GM18498 (cell line): ENCODE measurements at regions not wholly inside any gene's neighbourhood (a gene's known extent, or its start where the extent isn't known, plus 50 kb on each side); places are given as distances from the start of the nearest gene placed in this dataset.

Source experiments
- ATAC-seq: cut with Tn5 transposase; IDR thresholded peaks from one replicate; pipeline ENCODE4 v1.9.1; 2021; ENCODE audit warnings: mild to moderate bottlenecking, moderate library complexity; ENCODE audit not compliant: unreplicated experiment

DNA sequence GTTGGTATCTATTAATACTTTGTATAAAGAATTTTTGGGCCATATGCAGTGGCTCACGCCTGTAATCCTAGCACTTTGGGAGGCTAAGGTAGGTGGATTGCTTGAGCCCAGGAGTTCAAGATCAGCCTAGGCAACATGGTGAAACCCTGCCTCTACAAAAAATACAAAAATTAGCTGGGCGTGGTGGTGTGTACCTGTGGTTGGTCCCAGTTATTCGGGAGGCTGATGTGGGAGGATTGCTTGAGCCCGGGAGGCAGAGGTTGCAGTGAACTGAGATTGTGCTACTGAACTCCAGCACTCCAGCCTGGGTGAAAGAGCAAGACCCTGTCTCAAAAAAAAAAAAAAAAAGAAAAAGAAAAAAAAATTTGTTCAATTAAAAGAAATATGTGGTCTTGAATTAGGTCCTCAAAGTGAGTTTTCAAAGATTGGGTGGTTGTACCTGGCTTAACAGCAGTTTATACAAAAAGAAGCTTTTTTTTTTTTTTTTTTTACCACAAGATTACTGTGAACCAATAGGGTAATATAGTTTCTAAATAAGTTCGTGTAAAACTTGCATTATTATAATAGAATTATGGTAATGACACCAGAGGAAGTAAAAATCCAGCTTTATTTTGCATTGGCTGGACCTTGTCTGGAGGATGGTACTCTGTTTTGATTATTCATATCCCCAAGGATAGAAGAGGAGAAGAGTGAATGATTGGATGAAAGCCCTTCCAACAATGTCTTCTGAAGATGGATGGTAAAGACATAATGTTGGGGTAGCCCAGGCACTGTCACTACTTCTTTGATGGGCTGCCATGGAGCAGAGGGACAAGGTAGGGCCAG is 210.3 kb downstream of the MYCN start:
- no peak for ATAC-seq

DNA sequence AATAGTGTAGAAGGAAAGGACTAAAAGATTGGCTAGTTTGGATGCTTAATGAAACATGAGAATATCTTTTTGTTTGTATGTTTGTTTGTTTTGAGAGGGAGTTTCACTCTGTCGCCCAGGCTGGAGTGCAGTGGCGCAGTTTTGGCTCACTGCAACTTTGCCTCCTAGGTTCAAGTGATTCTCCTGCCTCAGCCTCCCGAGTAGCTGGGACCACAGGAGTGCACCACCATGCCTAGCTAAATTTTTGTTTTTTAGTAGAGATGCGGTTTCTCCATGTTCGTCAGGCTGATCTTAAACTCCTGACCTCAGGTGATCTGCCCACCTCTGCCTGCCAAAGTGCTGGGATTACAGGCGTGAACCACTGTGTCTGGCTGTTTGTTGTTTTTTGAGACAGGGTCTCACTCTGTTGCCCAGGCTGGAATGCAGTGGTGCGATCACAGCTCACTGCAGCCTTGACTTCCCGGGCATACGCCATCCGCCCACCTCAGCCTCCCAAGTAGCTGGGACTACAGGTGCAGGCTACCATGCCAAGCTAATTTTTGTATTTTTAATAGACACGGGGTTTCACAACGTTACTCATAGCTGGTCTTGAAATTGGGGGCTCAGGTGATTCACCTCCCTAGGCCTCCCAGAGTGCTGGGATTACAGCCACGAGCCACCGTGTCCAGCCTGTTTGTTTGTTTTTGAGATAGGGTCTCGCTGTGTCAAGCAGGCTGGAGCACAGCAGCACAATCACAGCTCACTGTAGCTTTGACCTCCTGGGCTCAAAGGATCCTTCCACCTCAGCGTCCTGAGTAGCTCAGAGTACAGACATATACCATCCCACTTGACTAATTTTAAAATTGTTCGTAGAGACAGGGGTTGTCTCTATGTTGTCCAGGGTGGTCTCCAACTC is 209.2 kb downstream of the MYCN start:
- no peak for ATAC-seq

DNA sequence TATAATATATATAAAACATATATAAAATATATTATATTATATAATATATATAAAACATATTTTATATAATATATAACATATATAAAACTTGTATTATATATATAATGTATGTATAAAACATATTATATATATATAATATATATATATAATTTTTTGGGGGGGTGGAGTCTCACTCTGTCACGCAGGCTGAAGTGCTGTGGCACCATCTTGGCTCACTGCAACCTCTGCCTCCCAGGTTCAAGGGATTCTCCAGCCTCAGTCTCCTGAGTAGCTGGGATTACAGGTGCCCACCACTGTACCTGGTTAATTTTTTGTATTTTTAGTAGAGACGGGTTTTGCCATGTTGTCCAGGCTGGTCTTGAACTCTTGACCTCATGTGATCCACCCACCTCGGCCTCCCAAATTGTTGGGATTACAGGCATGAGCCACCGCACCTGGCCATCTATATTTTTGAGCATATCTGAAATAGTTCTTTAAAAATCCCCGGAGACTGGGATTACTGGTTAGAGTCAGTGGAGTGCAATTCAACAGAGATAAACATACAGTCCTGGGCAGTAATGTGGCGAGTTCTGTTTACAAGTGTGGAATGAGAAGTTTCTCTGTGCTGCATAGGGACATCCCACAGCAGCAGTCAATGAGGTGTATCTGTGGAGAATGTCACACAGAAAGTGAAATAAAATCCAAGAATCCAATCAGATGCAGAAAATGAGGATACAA is 208.4 kb downstream of the MYCN start:
- no peak for ATAC-seq

DNA sequence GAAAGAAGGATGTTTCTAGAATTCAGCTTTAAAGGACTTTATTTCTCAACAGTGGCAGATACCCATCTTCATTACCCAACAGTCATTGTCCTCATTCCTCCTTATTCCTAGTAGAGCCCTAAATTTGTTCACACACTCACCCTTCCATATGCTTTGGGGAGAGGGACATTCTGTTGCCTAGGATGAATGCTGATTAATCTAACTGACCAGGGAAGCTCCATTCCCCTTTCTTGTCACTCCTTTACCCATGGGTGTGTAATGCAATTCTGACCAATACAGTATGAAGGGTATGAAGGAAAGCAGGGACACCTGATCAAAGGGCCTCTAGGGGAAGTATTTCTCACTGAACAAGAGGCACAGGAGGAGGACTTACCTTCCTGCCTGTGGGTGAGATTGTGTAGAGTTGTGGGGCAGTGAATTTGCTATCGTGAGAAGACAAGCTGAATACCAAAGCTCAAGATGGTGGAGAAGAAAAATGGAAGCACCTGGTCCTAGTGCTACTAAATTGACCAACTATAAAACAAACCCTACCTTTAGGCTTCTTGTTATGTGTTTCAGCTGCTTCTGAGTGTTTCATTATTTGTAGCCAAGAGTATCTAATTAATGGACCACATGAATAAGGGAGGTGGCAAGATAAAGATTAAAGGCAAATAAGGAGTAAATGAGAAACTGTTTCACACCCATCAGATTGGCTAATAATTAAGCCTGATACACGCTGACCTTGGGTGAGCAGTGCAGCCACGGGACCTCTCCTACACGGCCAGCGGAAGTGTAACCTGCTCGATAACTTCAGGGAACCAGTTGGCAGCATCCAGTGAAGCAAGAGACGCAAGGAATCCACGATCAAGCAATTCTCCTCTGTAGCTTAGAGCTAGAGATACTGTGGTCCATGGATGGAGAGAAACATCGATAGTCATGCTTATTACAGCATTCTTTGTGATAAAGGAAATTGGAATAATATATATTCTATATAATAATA is 202.3 kb downstream of the MYCN start:
- no peak for ATAC-seq

DNA sequence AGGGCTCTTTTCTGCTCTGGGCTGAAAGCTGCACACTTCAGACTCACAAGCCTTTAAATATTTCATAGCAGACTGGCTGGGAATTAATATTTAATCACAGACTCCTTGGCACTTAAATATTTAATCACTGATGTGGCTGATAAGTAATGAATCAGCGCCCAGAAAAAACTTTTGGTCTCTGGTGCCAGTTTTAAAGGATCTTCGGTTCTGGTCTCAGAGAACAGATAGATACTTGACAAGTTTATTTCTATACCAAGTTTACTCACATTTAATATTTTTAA is 201.2 kb downstream of the MYCN start:
- ATAC-seq, result no peak

DNA sequence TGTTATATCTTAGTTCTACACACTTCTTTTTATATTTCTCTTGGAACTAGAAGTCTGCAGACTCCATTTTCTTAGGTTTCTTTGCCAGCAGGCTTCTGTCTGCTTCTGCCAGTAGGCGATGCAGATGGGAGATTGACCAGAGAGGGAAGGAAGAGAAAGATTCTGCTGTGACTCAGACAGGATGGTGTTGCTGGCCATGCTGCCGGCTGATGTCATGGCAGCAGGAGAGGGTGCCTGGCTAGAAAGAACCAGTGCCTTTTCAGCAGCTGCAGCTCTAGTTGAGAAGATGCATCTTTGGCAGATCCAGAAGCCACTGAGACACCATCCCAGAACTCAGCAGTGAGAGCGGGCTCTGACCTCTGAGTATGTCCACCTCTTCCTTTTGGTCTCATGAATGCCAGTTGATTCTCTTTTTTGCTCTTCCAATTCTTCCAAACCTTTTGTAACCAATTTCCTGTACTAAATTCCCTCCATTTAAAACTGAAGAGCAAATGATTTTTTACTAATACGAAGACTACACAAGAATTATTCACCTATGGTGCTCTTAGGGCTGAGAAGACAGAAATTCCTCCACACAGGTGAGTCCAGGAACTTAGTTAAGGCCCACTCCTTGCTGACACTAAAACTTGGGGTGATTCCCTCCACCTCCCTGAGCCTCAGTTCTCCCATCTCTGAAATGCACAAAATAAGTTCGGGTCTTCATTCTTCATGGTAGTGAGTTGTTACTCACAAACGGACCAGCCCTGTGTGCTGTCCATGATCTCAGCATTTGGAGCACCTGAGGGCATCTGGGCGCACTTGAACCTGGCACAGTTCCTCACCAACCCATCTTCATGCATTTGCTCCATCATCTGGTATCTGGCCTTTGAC is 200.7 kb downstream of the MYCN start:
- no peak for ATAC-seq

DNA sequence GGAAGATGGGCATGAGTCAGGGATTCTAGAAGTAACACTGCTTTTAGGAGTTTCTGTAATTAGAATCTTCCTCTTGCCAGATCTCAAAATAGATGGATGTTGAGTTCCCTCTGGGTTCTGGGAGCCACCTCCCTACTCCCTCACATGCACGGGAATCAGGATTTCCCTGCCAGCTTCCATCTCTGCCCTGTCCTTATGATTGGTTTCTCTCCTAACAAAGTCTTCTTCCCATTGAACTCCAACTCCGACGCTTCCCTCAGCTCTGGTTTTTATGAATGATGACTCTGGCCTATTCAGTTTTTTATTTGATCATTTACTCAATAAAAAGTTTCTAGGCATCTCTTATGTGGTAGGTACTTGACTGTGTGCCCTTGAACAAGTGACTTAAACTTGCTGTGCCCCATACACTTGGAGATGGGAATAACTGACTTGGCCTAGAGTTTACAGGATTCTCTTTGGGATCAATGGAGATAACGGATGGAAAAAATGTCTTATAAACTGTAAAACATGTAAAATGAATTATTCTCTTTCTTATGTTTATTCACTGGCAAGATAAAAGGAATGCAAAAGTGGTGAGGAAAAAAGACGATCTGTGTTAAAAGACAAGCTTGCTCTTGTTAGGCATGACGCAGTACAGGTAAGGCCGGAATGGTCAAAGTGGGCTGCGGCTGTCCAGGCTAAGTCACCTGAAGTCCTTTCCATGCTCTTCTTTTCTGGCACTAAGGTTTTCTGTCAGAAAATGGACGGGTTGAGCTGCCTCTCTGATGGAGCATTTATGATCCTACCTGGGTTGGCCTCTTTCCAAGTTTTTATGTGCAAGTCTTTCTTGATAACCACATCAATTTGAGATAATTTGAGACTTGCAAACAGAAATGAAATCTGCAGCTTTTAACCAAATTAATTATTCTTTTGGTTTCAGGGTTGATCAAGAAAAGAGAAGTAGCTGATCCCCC is 199.6 kb downstream of the MYCN start:
- ATAC-seq, result no peak

DNA sequence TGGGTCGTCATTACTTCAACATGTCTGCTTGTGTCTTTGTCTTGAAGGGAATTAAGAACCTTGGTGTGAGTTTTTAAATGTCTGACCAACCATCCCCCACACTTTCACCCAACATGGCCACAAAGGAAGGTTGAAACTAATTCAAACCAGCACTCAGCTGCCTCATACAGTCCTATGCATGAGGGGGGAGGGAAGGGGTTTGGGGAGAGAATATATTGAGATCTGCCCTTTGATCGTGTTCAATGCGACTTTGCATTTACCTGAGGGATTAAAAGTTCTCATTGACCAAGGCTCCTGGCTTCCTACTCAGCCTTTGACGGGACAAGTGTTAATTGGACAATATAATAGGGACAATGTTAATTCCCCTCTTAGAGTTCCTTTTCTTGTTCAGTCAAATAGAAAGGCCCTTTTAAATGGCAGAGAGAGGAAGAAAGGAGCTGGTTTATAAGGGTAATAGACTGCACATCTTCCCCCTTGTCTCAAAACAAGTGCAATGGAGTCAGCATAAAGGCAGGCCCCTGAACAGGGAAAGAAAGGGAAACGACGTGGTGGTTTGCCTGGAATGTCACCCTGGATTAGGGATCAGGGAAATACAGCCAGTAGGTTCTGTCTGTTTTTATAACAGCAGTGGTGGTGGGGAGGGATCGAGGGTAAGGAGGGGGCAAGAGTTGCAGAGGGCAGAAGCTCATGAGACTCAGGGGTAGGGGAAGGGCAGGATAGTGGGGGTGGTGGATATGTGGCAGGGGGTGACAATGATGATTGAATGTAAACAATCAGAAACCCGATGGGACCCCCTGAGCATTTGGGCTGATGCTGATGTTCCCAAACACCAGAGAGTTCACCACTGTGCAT is 198.7 kb downstream of the MYCN start:
- ATAC-seq, result no peak

DNA sequence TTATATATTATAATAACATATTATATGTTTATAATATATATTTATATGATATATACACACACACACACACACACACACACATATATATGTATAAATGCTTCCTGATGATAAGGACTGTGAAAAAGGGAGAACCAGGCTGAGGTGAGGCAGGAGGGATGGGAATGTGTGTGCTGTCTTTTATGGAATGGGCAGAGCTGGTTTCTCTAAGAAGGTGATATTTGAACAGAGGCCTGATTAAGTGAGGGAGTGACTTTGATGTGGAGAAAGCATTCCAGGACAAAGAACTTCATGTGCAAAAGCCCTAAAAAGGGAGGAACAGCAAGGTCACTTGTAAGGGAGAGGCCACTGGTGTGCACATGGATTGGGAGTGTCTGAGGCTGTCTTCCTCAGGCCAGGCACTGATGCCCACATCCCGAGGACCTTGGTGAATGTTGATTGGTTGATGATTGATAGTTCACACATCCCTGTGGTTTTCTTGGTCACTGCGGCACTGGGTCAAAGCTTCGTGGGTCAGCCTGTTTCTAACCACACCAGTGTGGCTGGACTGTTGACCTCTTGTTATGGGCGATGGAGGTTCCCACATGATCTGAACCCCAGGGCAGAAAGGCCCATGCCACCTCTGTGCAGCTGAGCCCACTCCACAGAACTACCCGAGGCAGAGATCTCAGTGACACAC is 196.9 kb downstream of the MYCN start:
- no peak for ATAC-seq

DNA sequence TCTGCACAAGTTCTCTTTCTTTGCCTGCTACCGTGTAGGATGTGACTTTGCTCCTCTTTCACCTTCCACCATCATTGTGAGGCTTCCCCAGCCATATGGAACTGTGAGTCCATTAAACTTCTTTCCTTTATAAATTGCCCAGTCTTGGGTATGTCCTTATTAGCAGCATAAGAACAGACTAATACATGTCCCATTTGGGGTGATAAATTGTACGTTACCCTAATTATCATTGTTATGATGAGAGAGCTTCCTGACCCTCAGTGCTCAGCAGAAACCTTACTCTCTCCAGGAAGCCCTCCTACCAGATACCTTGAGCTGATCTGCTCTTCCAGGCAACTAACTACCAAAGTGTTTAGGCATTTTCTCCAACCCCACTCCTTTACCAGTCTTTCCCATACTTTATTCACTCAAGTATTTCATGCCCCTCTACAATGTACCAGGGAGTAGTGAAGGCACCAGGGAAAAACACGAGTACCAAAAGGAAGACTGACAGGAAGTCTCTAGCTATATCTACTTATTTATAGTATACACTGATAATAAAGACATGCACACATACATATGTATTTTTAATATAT is 196.2 kb downstream of the MYCN start:
- no peak for ATAC-seq

DNA sequence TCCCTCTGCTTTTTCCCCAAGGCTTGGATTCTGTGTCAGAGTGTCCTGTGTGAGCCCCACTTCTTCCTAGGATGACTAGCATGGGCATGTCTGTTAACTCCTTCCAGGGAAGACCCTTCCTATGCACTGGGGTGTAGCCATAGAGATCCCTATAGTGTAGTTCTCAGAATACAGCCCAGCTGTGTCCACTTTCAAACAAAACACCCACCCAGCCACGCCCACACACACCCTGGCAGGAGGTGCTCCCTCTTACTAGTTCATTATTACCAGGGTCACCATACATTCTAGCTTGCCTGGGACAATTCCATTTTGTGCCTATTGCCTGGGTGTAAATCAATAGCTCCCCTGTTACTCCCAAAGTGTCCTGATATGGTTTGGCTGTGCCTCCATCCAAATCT is 195.6 kb downstream of the MYCN start:
- no peak for ATAC-seq

DNA sequence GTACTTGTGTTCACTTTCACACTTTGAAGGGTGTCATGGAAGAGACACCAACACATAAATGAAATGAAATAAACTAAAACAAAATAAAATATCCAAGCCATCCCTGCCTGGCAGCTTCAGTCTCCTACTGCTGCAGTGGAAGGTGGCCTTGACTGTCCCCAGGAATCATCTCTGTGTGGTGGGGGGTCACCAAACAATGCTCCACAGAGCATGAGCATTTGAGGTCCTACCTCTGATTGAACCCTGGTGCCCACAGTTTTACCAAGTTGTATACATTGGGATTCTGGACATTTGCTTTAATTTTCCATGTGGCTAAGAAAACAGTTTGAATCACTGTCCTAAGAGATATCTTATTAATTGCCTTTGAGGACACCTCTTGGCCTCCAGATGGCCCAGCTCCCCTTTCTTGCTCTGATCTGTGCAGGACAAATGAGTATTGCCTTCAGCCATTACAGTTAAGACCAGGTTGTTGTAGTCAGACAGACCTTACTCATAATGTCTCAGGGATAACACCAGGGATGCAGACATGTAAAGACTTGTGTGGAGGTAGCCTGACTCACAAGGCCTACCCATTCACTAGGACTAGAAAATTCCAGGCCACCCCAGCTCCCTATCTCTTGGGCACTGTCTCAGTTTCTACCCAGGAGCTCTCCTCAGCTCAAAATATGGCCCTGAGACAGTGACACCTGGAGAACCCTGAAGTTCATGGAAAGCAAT is 195.0 kb downstream of the MYCN start:
- no peak for ATAC-seq

DNA sequence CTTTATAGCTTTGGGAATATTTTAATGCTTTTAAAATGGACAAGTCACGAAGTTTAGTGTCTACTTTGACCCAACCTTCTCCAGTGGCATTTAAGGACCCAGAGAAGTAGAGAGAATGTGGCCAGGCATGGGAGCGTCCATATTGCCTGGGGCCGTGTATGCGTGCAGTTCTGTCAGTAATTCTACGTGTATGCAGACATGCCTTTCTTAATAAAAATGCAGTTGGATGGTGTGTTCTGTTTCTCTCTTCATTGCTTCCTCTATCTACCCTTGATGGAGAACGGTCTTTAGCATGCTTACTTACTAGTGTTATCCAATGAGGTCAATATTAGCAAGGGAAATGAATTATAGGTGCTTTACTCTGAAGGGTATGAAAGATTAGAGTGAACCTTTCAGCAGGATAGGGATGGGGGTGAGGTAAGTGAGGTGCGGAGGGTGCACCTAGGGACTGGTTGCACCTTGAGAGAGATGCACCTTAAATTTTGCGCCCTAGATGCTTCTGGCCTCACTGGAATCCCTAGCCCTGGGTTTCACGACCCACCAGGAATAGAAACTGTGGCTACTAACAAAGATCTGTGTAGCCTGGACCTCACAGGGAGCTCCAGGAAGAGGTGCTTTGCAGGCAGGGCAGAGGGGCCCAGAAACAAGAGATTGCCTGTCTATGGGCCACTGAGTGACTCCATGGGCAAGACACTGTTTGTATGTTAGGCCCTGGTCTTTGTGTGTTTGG is 194.3 kb downstream of the MYCN start:
- ATAC-seq, result no peak

DNA sequence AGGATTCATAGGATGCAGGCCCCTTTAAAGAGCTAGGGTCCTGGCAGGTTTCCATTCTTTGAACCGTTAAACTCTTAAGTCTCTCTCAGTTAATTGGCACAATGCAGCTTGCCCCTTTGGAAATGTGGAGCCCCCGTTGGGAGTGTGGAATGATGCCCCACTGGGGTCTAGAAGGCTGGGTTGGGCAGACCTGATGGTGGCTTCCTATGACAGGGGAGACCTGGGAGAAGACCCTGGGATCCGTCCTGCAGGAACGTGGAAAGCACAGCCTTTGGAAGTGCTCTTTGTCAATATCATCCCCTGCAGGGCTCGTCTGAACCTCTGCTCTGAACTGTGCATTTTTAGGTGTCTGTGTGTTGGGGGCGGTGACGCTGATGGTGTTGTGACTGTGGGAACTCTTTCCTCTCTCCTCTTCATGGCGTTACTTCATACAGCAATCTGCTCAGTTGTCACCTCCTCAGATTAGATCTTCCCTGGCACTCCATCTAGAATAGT is 190.6 kb downstream of the MYCN start:
- no peak for ATAC-seq

DNA sequence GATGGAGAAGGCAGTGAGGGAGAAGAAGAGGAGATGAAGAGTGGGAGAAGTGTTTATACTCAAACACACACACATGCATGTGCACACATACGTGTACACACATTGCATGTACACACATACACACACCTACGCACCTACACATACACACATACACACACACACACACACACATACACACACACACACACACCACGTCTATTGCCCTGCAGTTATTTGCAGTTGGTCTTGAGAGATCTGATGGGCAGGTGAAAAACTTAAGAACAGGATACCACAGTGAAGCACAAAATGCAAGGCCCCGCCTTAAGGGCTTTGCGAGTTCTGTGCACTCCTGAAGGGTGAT is 190.2 kb downstream of the MYCN start:
- no peak for ATAC-seq
